Iris pigment epithelial cell (primary cell): ENCODE measurements at regions not wholly inside any gene's neighbourhood (a gene's known extent, or its start where the extent isn't known, plus 50 kb on each side); places are given as distances from the start of the nearest gene placed in this dataset.
"Not testable (repeated sequence)": the region's sequence is repeated elsewhere in the genome, so short reads cannot be mapped to it uniquely, and the experiment has no call there.

Experiments
- DNase-seq: peaks from one replicate; pipeline ENCODE4 v3.0.0-alpha.2; 2011; ENCODE audit warnings: low read depth

GRCh38 chr5:25568989-25569625 lies 924.3 kb upstream of the CDH10 start:
- DNase-seq: no peak

GRCh38 chr5:25568294-25568693 lies 923.5 kb upstream of the CDH10 start:
- no peak for DNase-seq

- no peak for DNase-seq
These were observed 923.1 kb upstream of the CDH10 start for GRCh38 chr5:25567881-25568280.

- DNase-seq: no peak
These were observed 917.9 kb upstream of the CDH10 start for GRCh38 chr5:25562656-25563055.

- DNase-seq: no peak
These were observed 909.3 kb upstream of the CDH10 start for GRCh38 chr5:25554077-25554476.

- DNase-seq: no peak
These were observed 908.2 kb upstream of the CDH10 start for GRCh38 chr5:25552871-25553481.

GRCh38 chr5:25550793-25551192 lies 906.0 kb upstream of the CDH10 start:
- no peak for DNase-seq

GRCh38 chr5:25544652-25545249 lies 900.0 kb upstream of the CDH10 start:
- peak; percentile 6 for DNase-seq

GRCh38 chr5:25540628-25541027 lies 895.9 kb upstream of the CDH10 start:
- DNase-seq: no peak

GRCh38 chr5:25539536-25539935 lies 894.8 kb upstream of the CDH10 start:
- DNase-seq: no peak

GRCh38 chr5:25536461-25536860 lies 891.7 kb upstream of the CDH10 start:
- not testable (repeated sequence) for DNase-seq

- DNase-seq: no peak
These were observed 871.4 kb upstream of the CDH10 start for GRCh38 chr5:25516141-25516540.

GRCh38 chr5:25515525-25515924 lies 870.7 kb upstream of the CDH10 start:
- no peak for DNase-seq

- DNase-seq: not testable (repeated sequence)
These were observed 865.9 kb upstream of the CDH10 start for GRCh38 chr5:25510692-25511091.

- DNase-seq: not testable (repeated sequence)
These were observed 863.2 kb upstream of the CDH10 start for GRCh38 chr5:25508011-25508410.

- DNase-seq: no peak
These were observed 855.9 kb upstream of the CDH10 start for GRCh38 chr5:25500635-25501034.

- DNase-seq: peak; percentile 18
These were observed 845.2 kb upstream of the CDH10 start for GRCh38 chr5:25489834-25490538.

- DNase-seq: no peak
These were observed 843.3 kb upstream of the CDH10 start for GRCh38 chr5:25488119-25488518.

- DNase-seq: no peak
These were observed 839.6 kb upstream of the CDH10 start for GRCh38 chr5:25484391-25484790.

GRCh38 chr5:25481463-25481862 lies 836.7 kb upstream of the CDH10 start:
- DNase-seq: no peak

- DNase-seq: no peak
These were observed 814.3 kb upstream of the CDH10 start for GRCh38 chr5:25459082-25459481.

- DNase-seq: peak; percentile 0
These were observed 813.9 kb upstream of the CDH10 start for GRCh38 chr5:25458628-25459027.

GRCh38 chr5:25453500-25453899 lies 808.7 kb upstream of the CDH10 start:
- no peak for DNase-seq
